Testis (tissue), 2 donors: ENCODE measurements at regions not wholly inside any gene's neighbourhood (a gene's known extent, or its start where the extent isn't known, plus 50 kb on each side); places are given as distances from the start of the nearest gene placed in this dataset.

Experiments
- DNase-seq: peaks from one replicate; pipeline ENCODE4 v3.0.0-alpha.2; 2019
- H3K27ac ChIP-seq, 2 donors: fragments of 200-600 bp; sonication (generic); one replicate each; pipeline ENCODE4 v1.5.1; 2019
- H3K27me3 ChIP-seq: fragments of 200-600 bp; sonication (generic); one replicate; pipeline ENCODE4 v1.5.1; 2019
- H3K36me3 ChIP-seq: fragments of 200-600 bp; sonication (generic); one replicate; pipeline ENCODE4 v1.5.1; 2017; ENCODE audit warnings: low read depth; ENCODE audit errors: missing control alignments
- H3K4me1 ChIP-seq: fragments of 200-600 bp; sonication (generic); one replicate; pipeline ENCODE4 v1.5.1; 2019
- H3K4me3 ChIP-seq, 2 donors: fragments of 200-600 bp; sonication (generic); one replicate each; pipeline ENCODE4 v1.5.1; 2017 to 2019
- H3K9me3 ChIP-seq: fragments of 200-600 bp; sonication (generic); one replicate; pipeline ENCODE4 v1.5.1; 2017
- CTCF ChIP-seq, 3 experiments: fragments of 450-650 bp in 2 of 3; fragments of 200-600 bp in 1 of 3; sonication (generic) in 1 of 3; IDR thresholded peaks; one replicate each; pipeline ENCODE4 v1.5.1; 2016 to 2019; ENCODE audit warnings: antibody characterized with exemption in 3 of 3, mild to moderate bottlenecking in 2 of 3, moderate library complexity in 1 of 3
- POLR2A ChIP-seq: fragments of 450-650 bp; IDR thresholded peaks from one replicate; pipeline ENCODE4 v1.6.1; 2017; ENCODE audit warnings: antibody characterized with exemption, mild to moderate bottlenecking, moderate library complexity
- WGBS, 2 donors: methylation state at CpG; one replicate each; pipeline ENCODE4 v1.1.5; 2018; 5-methylcytosine and 5-hydroxymethylcytosine counted together
- intact Hi-C: fragments of 100-400 bp; cut with DNase I; formaldehyde crosslinking; loops from one replicate; pipeline ENCODE4 v1.15.1; 2023; ENCODE audit warnings: low total_unique reads

- H3K4me3 ChIP-seq, result no peak overlapping the region
- no peaks in the 10 kb centered on the region for H3K36me3 ChIP-seq
- no peaks in the 10 kb centered on the region for H3K9me3 ChIP-seq
- DNase-seq, result no peak
- 86 to 94% methylated on average over 4 of the region's 4 CpGs for WGBS, 2 donors
- no peak overlapping the region for H3K27ac ChIP-seq
- intact Hi-C loops, result no loop called here
- no peaks in the 10 kb centered on the region for H3K27me3 ChIP-seq
- TF ChIP-seq POLR2A, result no peak
- TF ChIP-seq CTCF (IDR thresholded peaks at IDR 0.05), result no peak
- no peaks in the 10 kb centered on the region for H3K4me1 ChIP-seq
Measured at GRCh38 chr10:88038268-88038667, 174.8 kb downstream of the PTEN start.

GRCh38 chr10:88039496-88040200 lies 176.2 kb downstream of the PTEN start:
- Histone ChIP-seq H3K36me3 (no peaks in the 10 kb centered on the region), H3K4me3 (no peak overlapping the region), H3K27ac (no peak overlapping the region), H3K4me1 (no peaks in the 10 kb centered on the region), H3K27me3 (no peaks in the 10 kb centered on the region), H3K9me3 (no peaks in the 10 kb centered on the region)
- DNase-seq, result no peak
- no peak for TF ChIP-seq POLR2A
- no peak for TF ChIP-seq CTCF (IDR thresholded peaks at IDR 0.05)
- WGBS, 2 donors, result 86 to 95% methylated on average over 6 of the region's 6 CpGs
- intact Hi-C loops, result loop anchor here (10.0 kb wide), 1 partner anchor 175 kb away; the partner anchor contains the start of genes KLLN and PTEN

GRCh38 chr10:88041243-88042159 lies 178.1 kb downstream of the PTEN start:
- Histone ChIP-seq H3K4me3 (no peak overlapping the region), H3K9me3 (no peaks in the 10 kb centered on the region), H3K36me3 (no peaks in the 10 kb centered on the region), H3K4me1 (peaks cover 9% of the 10 kb centered on the region), H3K27me3 (no peaks in the 10 kb centered on the region), H3K27ac (peak overlapping the region in 1 of 2 donors; percentile 64)
- WGBS, 2 donors, result 49 to 52% methylated on average over 11 of the region's 11 CpGs
- no peak for TF ChIP-seq CTCF (IDR thresholded peaks at IDR 0.05)
- TF ChIP-seq POLR2A, result no peak
- intact Hi-C loops, result loop anchor here (10.0 kb wide), 1 partner anchor 177 kb away; the partner anchor contains the start of genes KLLN and PTEN
- no peak for DNase-seq

- Histone ChIP-seq H3K9me3 (no peaks in the 10 kb centered on the region), H3K4me1 (peaks cover 9% of the 10 kb centered on the region), H3K27ac (peak overlapping the region in 1 of 2 donors; percentile 64), H3K36me3 (no peaks in the 10 kb centered on the region), H3K4me3 (no peak overlapping the region), H3K27me3 (no peaks in the 10 kb centered on the region)
- intact Hi-C loops, result loop anchor here (10.0 kb wide), 1 partner anchor 178 kb away; the partner anchor contains the start of genes KLLN and PTEN
- WGBS, 2 donors, result 50 to 51% methylated on average over 17 to 19 of the region's 19 CpGs
- DNase-seq, result peak; percentile 41
- TF ChIP-seq POLR2A (no peak), CTCF (IDR thresholded peaks at IDR 0.05) (no peak)
Measured at GRCh38 chr10:88042160-88043100, 179.0 kb downstream of the PTEN start.
